Inferior parietal cortex (tissue), 1 donor: ENCODE measurements at regions not wholly inside any gene's neighbourhood (a gene's known extent, or its start where the extent isn't known, plus 50 kb on each side); places are given as distances from the start of the nearest gene placed in this dataset.
A peak's percentile ranks its signal among the peaks of the same experiment; 100 is the strongest.
"Not testable (repeated sequence)": the region's sequence is repeated elsewhere in the genome, so short reads cannot be mapped to it uniquely, and the experiment has no call there.

Source experiments
- DNase-seq: peaks from one replicate; pipeline ENCODE4 v3.0.0-alpha.2; 2016; ENCODE audit errors: extremely low spot score

- DNase-seq: not testable (repeated sequence)
These were observed 130.5 kb upstream of the SLC1A3 start for GRCh38 chr5:36475942-36476341.

- DNase-seq: no peak
These were observed 127.6 kb upstream of the SLC1A3 start for GRCh38 chr5:36478646-36479317.

GRCh38 chr5:36481454-36482120 lies 124.8 kb upstream of the SLC1A3 start:
- DNase-seq: no peak

GRCh38 chr5:36482812-36483211 lies 123.6 kb upstream of the SLC1A3 start:
- no peak for DNase-seq

- DNase-seq: no peak
These were observed 116.9 kb upstream of the SLC1A3 start for GRCh38 chr5:36489505-36489904.

- DNase-seq: no peak
These were observed 114.5 kb upstream of the SLC1A3 start for GRCh38 chr5:36491856-36492255.

GRCh38 chr5:36492984-36493654 lies 113.3 kb upstream of the SLC1A3 start:
- DNase-seq: no peak

- no peak for DNase-seq
These were observed 112.4 kb upstream of the SLC1A3 start for GRCh38 chr5:36494028-36494427.

GRCh38 chr5:36494841-36495601 lies 111.4 kb upstream of the SLC1A3 start:
- no peak for DNase-seq

GRCh38 chr5:36495611-36496010 lies 110.8 kb upstream of the SLC1A3 start:
- DNase-seq: no peak

GRCh38 chr5:36496471-36496870 lies 109.9 kb upstream of the SLC1A3 start:
- no peak for DNase-seq

- DNase-seq: no peak
These were observed 103.8 kb upstream of the SLC1A3 start for GRCh38 chr5:36502608-36503007.

GRCh38 chr5:36505021-36505420 lies 101.4 kb upstream of the SLC1A3 start:
- no peak for DNase-seq

- peak; percentile 81 for DNase-seq
These were observed 99.0 kb upstream of the SLC1A3 start for GRCh38 chr5:36507332-36507952.

- not testable (repeated sequence) for DNase-seq
These were observed 98.1 kb upstream of the SLC1A3 start for GRCh38 chr5:36508331-36508730.

GRCh38 chr5:36513647-36514046 lies 92.8 kb upstream of the SLC1A3 start:
- not testable (repeated sequence) for DNase-seq

GRCh38 chr5:36519881-36520280 lies 86.5 kb upstream of the SLC1A3 start:
- no peak for DNase-seq

- DNase-seq: no peak
These were observed 85.2 kb upstream of the SLC1A3 start for GRCh38 chr5:36521219-36521618.

- DNase-seq: no peak
These were observed 84.3 kb upstream of the SLC1A3 start for GRCh38 chr5:36521838-36522745.

- no peak for DNase-seq
These were observed 83.7 kb upstream of the SLC1A3 start for GRCh38 chr5:36522746-36523065.

- no peak for DNase-seq
These were observed 83.0 kb upstream of the SLC1A3 start for GRCh38 chr5:36523450-36523849.
